ENCODE measurements at regions not wholly inside any gene's neighbourhood (a gene's known extent, or its start where the extent isn't known, plus 50 kb on each side); places are given as distances from the start of the nearest gene placed in this dataset.
"Not testable (repeated sequence)": the region's sequence is repeated elsewhere in the genome, so short reads cannot be mapped to it uniquely, and the experiment has no call there.

DNA sequence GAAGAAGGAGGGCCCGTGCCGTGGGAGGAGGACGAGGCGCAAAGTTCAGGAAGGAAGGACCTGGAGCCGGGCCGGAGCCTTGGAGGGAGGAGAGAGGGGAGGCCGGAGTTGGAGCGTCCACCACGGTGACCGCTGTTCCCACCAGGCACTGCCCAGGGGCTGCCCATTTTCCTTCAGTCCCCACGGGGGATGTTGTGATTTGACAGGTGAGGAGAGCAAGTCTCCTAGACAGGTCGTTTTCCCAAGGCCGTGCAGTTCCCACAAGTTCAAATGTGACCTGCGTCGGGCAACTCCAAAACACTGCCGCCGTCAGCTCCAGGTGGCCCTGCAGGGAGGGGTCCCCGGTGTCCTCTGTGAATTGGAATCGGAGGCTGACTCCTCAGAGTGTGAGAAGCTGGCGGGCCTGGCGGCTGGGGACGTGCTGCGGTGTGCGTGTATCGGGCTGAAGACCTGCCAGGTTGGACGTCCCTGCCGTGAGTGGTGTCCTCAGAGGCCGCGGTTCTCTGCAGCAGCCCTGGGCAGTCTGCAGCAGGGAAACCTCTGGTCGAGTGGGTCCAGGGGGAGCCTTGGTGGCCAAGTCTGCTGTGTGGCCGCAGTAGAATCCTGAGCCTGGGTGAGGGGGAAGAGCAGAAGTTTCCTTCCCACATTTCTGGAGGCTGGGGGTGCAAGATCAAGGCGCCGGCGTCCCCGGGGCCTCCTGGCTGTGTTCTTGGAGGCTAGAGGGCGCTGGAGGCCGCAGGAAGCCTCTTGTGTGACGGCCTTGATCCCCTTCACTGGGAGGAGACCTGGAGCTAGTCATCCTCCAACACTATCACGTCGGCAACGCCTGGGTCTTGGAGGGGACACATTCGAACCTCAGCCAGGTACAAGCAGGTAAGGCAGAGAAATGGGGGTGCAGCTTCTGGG lies 115.1 kb upstream of the FRMD1 start:
- no peak for DNase-seq (ENCODE audit: low spot score)

- no peak for DNase-seq (ENCODE audit: low spot score)
Measured at GRCh38 chr6:168192901-168193815, 114.1 kb upstream of the FRMD1 start.

GRCh38 chr6:168192195-168192900 lies 113.3 kb upstream of the FRMD1 start:
- DNase-seq (ENCODE audit: low spot score) = no peak

DNA sequence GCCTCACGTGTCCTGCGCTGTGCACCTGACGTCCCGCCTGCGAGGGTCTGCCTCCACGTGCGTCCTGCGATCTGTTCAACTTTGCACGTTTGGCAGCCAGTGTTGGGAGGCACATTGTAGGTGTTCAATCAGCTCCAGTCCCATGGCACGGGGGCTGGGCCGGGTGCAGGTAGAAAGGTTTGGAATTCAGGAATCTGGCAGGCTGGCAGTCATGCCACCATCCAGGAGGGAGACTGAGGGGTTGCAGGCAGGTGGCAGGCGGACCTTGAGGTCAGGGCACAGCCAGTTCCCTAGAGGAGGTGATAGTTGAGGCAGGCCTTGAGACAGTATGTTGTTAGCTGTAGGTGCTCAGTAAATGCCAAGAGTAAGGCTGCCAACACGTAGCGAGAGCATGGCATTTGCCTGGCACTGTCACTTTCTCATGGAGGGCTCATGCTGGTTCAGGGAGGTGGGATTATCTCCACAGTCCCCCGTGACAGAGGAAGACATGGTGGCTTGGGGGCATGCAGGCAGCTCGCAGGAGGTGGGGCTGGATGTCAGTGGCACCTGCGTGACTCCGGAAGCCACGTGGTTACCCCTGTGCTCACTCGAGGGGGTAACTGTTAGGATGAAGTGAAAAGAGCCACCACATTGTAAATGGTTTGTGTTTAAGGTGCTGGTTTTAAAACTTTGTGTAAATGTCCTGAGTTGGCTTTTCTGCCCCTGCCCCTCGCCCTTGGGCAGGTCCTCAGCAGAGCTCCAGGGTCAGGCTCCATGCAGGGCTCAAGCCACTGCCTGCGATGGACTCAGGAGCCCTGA lies 111.8 kb upstream of the FRMD1 start:
- DNase-seq (ENCODE audit: low spot score) = no peak

DNA sequence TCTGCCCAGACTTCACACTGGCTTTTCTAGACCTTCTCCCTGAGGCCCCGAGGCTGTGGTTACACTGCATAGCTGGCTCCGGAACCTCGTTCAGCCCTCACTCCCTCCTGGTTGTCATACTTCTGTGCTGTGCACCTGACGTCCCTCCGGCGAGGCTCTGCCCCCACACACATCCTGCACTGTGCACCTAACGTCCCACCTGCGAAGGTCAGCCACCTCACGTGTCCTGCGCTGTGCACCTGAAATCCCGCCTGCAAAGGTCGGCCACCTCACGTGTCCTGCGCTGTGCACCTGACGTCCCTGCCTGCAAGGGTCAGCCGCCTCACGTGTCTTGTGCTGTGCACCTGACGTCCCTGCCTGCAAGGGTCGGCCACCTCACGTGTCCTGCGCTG lies 111.0 kb upstream of the FRMD1 start:
- DNase-seq (ENCODE audit: low spot score) = no peak

DNA sequence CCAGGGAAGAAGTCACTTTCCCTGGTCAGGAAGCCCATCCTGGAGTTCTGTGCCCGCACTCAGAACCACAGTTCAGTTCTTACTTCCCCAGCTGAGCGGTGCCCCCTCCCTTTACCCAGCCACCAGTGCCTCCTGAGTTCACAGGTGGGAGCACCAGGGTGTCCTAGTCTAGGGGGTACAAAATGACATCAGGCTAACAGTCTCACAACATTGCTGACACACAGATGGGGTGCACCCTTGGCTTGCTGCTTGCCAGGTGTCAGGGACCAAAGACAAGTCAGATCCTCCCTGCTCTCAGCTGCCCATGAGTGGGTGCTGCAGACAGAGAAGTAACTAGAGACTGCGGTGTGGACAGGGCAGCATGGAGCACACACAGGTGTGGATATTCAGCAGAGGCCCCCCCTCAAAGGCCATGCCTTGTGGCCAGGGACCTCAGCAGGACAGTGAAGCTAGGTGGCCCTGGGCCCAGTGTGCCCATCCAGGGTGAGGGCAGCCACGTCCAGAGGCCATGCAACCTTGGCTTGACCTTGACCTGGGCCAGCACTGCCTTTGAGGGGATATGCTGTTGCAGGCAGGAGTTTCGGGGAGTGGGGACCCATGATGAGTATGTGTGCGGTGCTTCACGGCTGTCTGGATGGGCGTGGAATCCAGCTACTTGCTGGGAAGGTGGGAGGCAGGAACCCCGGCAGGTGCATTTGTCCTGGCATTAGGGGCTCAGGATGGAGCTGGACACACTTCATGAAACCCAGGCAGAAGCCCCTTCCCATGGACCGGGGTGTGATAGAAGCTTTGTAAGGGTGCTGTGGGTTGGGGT lies 110.4 kb upstream of the FRMD1 start:
- DNase-seq (ENCODE audit: low spot score) = no peak

- no peak for DNase-seq (ENCODE audit: low spot score)
Measured at GRCh38 chr6:168188369-168189199, 109.6 kb upstream of the FRMD1 start.

DNA sequence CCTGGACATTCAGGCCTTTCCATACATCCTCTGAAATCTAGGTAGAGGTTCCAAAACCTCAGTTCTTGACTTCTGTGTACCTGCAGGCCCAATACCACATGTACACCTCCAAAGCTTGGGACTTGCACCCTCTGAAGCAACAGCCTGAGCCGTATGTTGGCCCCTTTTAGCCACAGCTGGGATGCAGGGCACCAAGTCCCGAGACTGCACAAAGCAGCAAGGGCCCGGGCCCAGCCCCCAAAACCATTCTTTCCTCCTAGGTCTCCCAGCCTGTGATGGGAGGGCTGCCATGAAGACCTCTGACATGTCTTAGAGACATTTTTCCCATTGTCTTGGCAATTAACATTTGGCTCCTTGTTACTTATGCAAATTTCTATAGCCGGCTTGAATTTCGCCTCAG lies 107.4 kb upstream of the FRMD1 start:
- no peak for DNase-seq (ENCODE audit: low spot score)

- not testable (repeated sequence) for DNase-seq (ENCODE audit: low spot score)
Measured at GRCh38 chr6:168186018-168186417, 107.0 kb upstream of the FRMD1 start.

- no peak for DNase-seq (ENCODE audit: low spot score)
Measured at GRCh38 chr6:168184701-168185100, 105.7 kb upstream of the FRMD1 start.

DNA sequence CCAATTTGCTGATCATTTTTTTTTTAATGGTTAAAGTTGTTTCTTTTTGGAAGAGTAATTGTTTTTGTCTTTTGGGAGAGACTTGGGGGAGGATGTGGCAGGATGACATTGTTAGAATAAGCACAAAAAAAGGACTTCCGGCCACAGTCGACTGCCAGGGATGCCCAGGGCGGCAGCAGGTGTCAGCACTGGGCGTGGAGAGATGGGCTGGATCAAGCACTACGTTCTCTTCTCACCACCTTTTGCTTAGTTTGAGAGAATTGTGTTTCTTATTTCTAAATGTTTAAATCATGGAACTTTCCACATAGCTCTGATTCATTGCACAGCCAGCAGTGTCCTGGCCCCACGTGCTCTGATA lies 104.6 kb upstream of the FRMD1 start:
- no peak for DNase-seq (ENCODE audit: low spot score)

DNA sequence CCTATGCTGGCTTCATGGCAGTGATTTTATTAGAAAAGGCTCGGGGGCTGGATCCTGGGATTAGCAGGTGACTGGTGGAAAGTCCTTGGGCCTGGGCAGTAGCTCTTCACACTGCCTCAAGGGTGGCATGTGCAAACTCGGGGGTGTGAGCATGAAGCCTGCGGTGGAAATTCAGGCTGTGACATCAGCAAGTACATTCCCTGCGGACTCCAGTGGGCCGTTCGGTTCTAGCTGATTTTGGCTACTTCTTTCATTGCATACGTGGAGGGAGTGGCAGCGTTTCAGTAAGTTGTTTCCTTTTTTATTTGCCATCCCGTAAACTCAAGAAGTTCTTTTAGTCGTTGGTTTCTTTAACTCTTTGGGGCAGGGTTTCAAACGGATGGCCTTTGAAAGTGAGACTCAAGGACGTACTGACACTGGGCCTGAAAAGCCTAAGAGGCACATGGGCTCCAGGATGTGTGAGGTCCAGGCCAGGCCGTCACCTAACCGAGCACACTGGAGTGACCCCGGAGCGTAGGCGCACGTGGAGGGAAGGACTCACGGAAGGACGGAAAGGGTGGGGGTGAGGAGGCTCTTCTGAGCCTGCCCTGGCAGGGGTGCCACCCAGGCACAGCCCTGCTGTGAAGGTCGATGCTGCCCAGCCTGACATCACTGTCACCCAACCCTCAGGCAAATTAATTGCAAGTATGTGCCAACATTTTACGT lies 104.0 kb upstream of the FRMD1 start:
- no peak for DNase-seq (ENCODE audit: low spot score)

- DNase-seq (ENCODE audit: low spot score) = no peak
Measured at GRCh38 chr6:168182366-168182765, 103.4 kb upstream of the FRMD1 start.

DNA sequence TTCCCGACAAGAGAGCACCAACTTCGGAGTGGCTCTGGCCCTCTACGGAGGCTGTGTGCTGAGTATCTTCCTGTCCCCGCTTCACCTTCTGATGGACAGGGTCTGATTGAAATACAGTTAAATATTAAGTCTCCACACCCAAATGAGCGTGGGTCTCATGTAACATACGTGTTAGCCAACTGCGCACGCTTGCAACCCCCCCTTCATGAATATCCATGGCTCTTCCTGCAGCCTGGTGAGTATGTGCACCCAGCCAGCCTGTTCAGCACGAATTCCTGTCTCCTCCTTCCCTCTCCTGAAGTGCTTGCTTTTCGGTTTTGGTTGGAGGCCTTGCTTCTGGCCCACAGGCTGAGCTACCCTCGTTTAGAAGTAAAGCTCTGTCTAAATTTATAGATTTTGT lies 102.9 kb upstream of the FRMD1 start:
- DNase-seq (ENCODE audit: low spot score) = no peak

DNA sequence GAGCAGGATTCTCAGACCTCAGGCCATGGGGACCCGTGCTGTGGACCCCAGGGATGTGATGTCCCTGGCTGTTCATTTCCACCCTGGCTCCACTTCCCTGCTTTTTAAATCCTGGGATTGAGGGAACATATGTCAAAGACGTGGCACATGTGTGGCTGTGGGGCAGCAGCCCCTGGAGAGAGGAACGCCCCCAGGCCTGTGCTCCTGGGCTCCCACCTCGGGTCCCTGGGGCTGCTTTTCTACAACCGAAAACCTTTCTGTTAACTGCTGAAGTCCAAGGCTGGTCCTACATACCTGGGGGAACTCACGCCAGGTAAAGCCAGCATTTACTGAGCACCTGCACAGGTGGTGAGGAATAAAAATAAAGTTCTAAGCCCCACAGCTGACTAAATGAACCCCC lies 102.3 kb upstream of the FRMD1 start:
- DNase-seq (ENCODE audit: low spot score) = no peak

DNA sequence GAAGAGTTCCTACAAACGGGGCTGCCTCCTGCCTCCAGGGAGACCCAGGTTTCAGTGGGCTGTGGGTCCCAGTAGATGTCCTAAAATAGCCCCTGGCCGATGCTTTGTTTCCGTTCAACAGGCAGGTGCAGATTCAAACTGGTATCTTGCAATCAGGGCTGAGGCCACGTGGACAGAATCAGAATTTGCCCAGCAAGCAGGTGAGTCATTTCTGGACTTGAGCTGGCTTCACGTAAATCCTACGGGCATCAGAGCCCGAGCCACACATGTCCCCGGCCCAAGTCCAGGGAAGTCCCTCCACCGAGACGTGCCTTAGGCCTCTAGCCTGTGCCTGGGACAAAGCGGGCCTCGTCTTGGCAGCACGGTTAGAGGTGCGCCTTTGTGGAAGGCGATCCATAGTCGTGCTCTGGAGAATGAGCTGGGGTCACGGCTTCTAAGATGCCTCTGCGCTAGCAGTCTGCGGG lies 101.6 kb upstream of the FRMD1 start:
- no peak for DNase-seq (ENCODE audit: low spot score)

DNA sequence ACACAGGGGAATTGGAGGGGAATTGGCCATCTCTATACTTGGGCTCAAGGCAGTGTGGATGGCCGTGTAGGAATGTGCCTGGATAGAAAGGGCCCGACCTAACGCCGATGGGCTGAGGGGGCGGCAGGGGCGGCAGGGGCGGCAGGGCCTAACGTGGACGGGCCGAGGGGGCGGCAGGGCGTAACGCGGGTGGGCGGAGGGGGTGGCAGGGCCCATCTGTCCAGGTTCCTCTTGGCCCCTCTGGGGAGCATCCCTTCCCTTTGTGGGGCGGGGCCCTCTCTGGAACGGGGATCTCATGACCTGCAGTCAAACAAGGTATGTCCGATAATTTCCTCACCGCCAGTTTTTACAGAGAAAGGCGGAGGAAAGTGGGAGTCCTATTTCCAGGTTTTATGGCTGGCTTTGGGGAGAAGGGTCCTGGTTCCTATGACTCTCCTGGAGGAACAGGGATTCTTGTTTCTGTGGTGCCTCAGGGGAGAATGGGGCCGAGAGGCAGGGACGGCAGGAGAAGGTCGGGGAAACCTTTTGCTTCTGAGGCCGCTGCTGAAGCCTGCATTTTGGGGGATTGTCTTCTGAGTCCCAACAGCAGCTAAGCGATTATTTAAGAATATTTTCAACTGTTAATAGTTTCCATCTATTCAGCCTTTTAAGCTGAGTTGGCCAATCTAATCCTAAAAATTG lies 100.8 kb upstream of the FRMD1 start:
- no peak for DNase-seq (ENCODE audit: low spot score)

DNA sequence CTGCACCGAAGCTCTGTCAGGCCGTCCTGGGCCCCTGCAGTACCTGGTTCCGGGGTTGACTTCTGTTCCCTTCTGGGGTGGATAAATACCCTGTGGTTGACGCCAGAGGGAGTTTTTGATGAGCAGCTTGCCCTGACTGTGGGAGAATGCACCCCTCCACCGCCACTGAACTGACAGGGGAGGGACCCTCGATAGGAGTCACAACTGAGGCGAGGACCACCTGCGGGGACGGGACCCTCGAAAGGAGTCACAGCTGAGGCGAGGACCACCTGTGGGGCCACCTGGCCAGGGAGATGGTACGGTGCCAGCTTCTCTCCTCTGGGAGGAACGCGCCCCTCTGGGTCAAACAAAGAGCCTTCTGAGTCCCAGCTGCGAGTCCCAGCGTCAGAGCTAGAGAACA lies 100.1 kb upstream of the FRMD1 start:
- no peak for DNase-seq (ENCODE audit: low spot score)

Measured in mucosa of gallbladder (tissue), 1 donor.